Neural progenitor cell (in vitro differentiated cells): ENCODE measurements at regions not wholly inside any gene's neighbourhood (a gene's known extent, or its start where the extent isn't known, plus 50 kb on each side); places are given as distances from the start of the nearest gene placed in this dataset.

ENCODE experiments used
- CTCF ChIP-seq: fragments of 200-600 bp; sonication (generic); IDR thresholded peaks from 2 replicates; pipeline ENCODE4 v1.5.1; 2017; ENCODE audit warnings: antibody characterized with exemption, mild to moderate bottlenecking
- EZH2 ChIP-seq: fragments of 200-600 bp; sonication (generic); IDR thresholded peaks from 2 replicates; pipeline ENCODE4 v1.6.1; 2017; ENCODE audit warnings: antibody characterized with exemption, mild to moderate bottlenecking, moderate library complexity
- EZH2phosphoT487 ChIP-seq: fragments of 200-600 bp; sonication (generic); IDR thresholded peaks from 2 replicates; pipeline ENCODE4 v1.6.1; 2017; ENCODE audit warnings: antibody characterized with exemption

GRCh38 chr6:104414723-104415122, 445.0 kb downstream of the HACE1 start:
- TF ChIP-seq CTCF (no peak), EZH2 (no peak), EZH2phosphoT487 (no peak)
